ENCODE measurements at regions not wholly inside any gene's neighbourhood (a gene's known extent, or its start where the extent isn't known, plus 50 kb on each side); places are given as distances from the start of the nearest gene placed in this dataset.

GRCh38 chr7:85664341-85664740, 477.5 kb upstream of the SEMA3D start:
- no peak for TF ChIP-seq CTCF (IDR thresholded peaks at IDR 0.05; ENCODE audit: low read depth, low read length, poor library complexity, severe bottlenecking)
- no peak for TF ChIP-seq EZH2phosphoT487 (IDR thresholded peaks at IDR 0.05; ENCODE audit: borderline replicate concordance, low read length)
